Mononuclear cell (primary cell): ENCODE measurements at regions not wholly inside any gene's neighbourhood (a gene's known extent, or its start where the extent isn't known, plus 50 kb on each side); places are given as distances from the start of the nearest gene placed in this dataset.

Experiments used
- H3K27me3 ChIP-seq: 2 replicates; pipeline ENCODE4 v1.6.0; 2011; ENCODE audit warnings: low read length, control low read depth; ENCODE audit not compliant: insufficient read depth
- H3K4me1 ChIP-seq: 2 replicates; pipeline ENCODE4 v1.5.1; 2011; ENCODE audit warnings: mild to moderate bottlenecking, low read length, control low read depth; ENCODE audit not compliant: insufficient read depth
- H3K4me3 ChIP-seq: 2 replicates; pipeline ENCODE4 v1.5.1; 2011; ENCODE audit warnings: mild to moderate bottlenecking, low read length, moderate library complexity
- H3K9me3 ChIP-seq: 2 replicates; pipeline ENCODE4 v1.5.1; 2011; ENCODE audit warnings: low read depth, mild to moderate bottlenecking, control low read depth, low read length

DNA sequence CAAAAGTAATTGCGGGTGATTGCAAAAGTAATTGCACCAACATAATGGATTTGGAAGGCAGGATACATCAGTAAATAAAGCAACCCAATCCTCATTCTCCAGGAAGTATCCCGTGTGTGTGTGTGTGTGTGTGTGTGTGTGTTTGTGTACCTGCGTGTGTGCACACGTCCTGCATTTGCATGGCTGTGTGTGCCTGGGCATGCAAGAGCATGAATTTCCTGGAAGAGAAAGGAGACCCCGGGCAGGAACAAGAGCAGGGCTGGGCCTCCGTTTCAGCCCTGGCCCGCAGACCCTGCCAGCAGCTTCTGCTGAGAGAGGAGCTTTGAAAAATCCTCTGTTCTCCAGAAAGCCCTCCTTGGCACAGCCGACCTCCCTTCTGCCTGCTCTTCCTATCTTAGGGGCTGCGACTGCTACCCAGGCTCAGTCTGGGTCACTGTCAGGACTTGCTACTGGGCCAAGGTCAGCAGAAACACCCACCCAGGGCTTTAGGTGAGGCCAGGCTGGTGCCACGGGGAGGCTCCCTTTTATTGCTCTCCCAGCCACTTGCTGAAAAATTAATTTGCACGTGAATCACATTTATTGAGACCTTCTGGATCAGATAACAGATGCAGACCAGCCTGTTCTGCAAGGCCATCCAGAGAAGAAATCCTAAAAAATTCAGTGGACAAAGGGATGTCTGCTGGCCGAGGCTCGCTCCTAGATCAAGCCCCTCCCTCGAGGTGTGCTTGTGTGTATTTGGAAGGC lies 258.3 kb downstream of the ZNF536 start:
- no peak overlapping the region for H3K4me3 ChIP-seq
- no peaks in the 10 kb centered on the region for H3K27me3 ChIP-seq
- no peaks in the 10 kb centered on the region for H3K9me3 ChIP-seq
- no peaks in the 10 kb centered on the region for H3K4me1 ChIP-seq

- Histone ChIP-seq H3K9me3 (no peaks in the 10 kb centered on the region), H3K4me3 (no peak overlapping the region), H3K4me1 (no peaks in the 10 kb centered on the region), H3K27me3 (no peaks in the 10 kb centered on the region)
Measured at GRCh38 chr19:30629086-30629485, 256.9 kb downstream of the ZNF536 start.

DNA sequence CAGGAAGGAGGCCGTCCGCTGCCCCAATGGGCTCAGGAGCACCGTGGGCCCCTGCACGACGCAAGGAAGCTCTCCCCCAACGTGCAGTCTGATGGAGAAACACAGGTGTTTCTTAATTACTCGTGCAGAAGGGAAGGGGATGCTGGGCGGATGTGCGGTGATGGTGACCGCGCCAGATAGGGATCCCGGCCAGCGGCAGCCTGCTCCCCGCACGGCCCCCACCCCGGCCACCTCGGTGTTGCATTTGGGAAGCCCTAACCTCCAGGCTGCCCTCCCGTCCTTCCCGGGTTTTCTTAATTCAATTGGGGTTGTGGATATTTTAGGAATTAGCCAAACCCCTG lies 254.4 kb downstream of the ZNF536 start:
- no peaks in the 10 kb centered on the region for H3K27me3 ChIP-seq

GRCh38 chr19:30625947-30626625 lies 253.9 kb downstream of the ZNF536 start:
- Histone ChIP-seq H3K27me3 (no peaks in the 10 kb centered on the region), H3K9me3 (no peaks in the 10 kb centered on the region)

More for the DNA sequence above, 254.4 kb downstream of the ZNF536 start:
- Histone ChIP-seq H3K9me3 (no peaks in the 10 kb centered on the region), H3K4me3 (no peak overlapping the region), H3K4me1 (no peaks in the 10 kb centered on the region)

GRCh38 chr19:30622276-30622675 lies 250.1 kb downstream of the ZNF536 start:
- no peaks in the 10 kb centered on the region for H3K9me3 ChIP-seq
- H3K27me3 ChIP-seq: peaks cover 3% of the 10 kb centered on the region
- H3K4me1 ChIP-seq: no peaks in the 10 kb centered on the region
- no peak overlapping the region for H3K4me3 ChIP-seq

More at GRCh38 chr19:30625947-30626625, 253.9 kb downstream of the ZNF536 start:
- no peak overlapping the region for H3K4me3 ChIP-seq
- no peaks in the 10 kb centered on the region for H3K4me1 ChIP-seq

- Histone ChIP-seq H3K4me3 (no peak overlapping the region), H3K9me3 (no peaks in the 10 kb centered on the region), H3K4me1 (no peaks in the 10 kb centered on the region), H3K27me3 (peaks cover 3% of the 10 kb centered on the region)
Measured at GRCh38 chr19:30621326-30621920, 249.2 kb downstream of the ZNF536 start.

GRCh38 chr19:30620354-30620753 lies 248.2 kb downstream of the ZNF536 start:
- Histone ChIP-seq H3K27me3 (peaks cover 3% of the 10 kb centered on the region), H3K4me1 (no peaks in the 10 kb centered on the region), H3K4me3 (no peak overlapping the region), H3K9me3 (no peaks in the 10 kb centered on the region)

DNA sequence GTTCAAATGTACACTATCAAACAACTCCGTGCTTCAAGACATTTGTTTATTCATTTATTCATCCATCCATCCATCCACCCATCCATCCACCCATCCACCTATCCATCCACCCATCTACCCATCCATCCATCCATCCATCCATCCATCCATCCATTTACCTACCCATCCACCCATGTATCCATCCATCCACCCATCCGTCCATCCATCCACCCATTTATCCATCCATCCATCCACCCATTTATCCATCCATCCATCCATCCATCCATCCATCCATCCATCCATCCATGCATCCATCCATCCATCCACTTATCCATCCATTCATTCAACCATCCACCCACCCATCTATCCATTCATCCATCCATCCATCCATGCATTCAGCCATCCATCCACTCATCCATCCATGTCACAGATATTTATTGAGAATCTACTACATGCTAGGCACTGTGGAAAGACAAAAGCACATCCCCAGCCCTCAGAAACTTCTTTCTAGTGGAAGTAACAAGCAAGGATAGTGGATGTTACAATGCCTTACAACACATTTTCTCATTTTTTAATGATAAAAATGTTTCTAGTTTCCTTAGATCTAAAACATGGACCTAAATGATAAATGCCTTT lies 237.6 kb downstream of the ZNF536 start:
- Histone ChIP-seq H3K4me3 (no peak overlapping the region), H3K27me3 (no peaks in the 10 kb centered on the region), H3K9me3 (no peaks in the 10 kb centered on the region), H3K4me1 (no peaks in the 10 kb centered on the region)

DNA sequence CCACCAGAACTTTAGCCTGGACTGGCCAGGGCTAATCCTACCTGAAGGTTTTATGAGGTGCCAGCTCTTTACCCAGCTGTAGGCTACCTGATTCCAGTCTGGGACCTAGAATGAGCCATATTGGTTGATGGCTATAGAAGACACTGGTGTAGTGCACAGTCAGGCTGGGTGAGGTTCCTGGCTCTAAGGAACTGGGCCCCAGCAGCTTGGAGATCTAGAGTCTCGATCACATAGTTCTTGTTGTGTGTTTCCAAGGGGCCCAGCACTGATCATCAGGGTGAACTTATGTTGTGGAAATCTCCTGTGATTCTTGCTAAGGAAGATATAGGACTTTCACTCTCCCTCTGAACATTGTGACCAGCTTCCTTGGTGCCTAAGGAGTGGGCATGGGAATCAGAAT lies 236.3 kb downstream of the ZNF536 start:
- H3K9me3 ChIP-seq: no peaks in the 10 kb centered on the region
- H3K4me1 ChIP-seq: no peaks in the 10 kb centered on the region
- no peaks in the 10 kb centered on the region for H3K27me3 ChIP-seq
- no peak overlapping the region for H3K4me3 ChIP-seq
